Psoas muscle (tissue), 7 donors: ENCODE measurements at regions not wholly inside any gene's neighbourhood (a gene's known extent, or its start where the extent isn't known, plus 50 kb on each side); places are given as distances from the start of the nearest gene placed in this dataset.

Experiments used
- ATAC-seq, 4 donors: fragments of 200-7000 bp; cut with Tn5 transposase; one replicate each; pipeline ENCODE4 v1.9.1; 2020; ENCODE audit warnings: moderate library complexity in 3 of 4, mild to moderate bottlenecking in 2 of 4
- DNase-seq, 2 donors: peaks; one replicate each; pipeline ENCODE4 v3.0.0-alpha.2; 2020
- H3K27ac ChIP-seq: fragments of 200-600 bp; one replicate; pipeline ENCODE4 v1.8.0; 2022
- H3K27me3 ChIP-seq, 3 donors: fragments of 200-600 bp in 1 of 3; one replicate each; pipeline versions ENCODE4 v1.6.1 to v1.8.0; 2013 to 2022; ENCODE audit warnings: low read length in 2 of 3, mild to moderate bottlenecking in 2 of 3, moderate library complexity in 1 of 3; ENCODE audit not compliant: insufficient read depth in 3 of 3
- H3K36me3 ChIP-seq, 2 donors: fragments of 200-600 bp in 1 of 2; one replicate each; pipeline versions ENCODE4 v1.6.1 to v1.8.0; 2013 to 2022; ENCODE audit warnings: low read depth in 1 of 2, mild to moderate bottlenecking in 1 of 2, moderate library complexity in 1 of 2; ENCODE audit not compliant: insufficient read depth in 1 of 2
- H3K4me1 ChIP-seq: fragments of 200-600 bp; one replicate; pipeline ENCODE4 v1.8.0; 2022
- H3K4me3 ChIP-seq: fragments of 200-600 bp; one replicate; pipeline ENCODE4 v1.8.0; 2022; ENCODE audit warnings: mild to moderate bottlenecking
- H3K9me3 ChIP-seq: fragments of 200-600 bp; one replicate; pipeline ENCODE4 v1.8.0; 2022
- WGBS, 3 donors: extraction: QIAGEN DNeasy Blood & Tissue Kit; methylation state at CpG; one replicate each; pipeline versions ENCODE4 v1.1.6 to v1.1.7; 2013; 5-methylcytosine and 5-hydroxymethylcytosine counted together
- intact Hi-C, 2 donors: fragments of 100-400 bp; cut with DNase I; formaldehyde crosslinking; loops; one replicate each; pipeline versions ENCODE4 v1.11.0 to v1.14.2; 2022
- TF ChIP-seq, protein P1 (sequence below): fragments of 200-600 bp; IDR thresholded peaks from one replicate; pipeline ENCODE4 v1.8.0; 2022; ENCODE audit warnings: antibody characterized with exemption
- donor health status: healthy with polysubstance abuse.
- donor health status: DM: no; HTN: no; CAD: no; lungs with moderate emphysema.
- donor health status: Bipolar disorder and iron deficiency.
- donor health status: healthy.
- donor health status: DM: yes; HTN: yes; CAD: no.
- donor health status: DM: no; HTN: no; CAD: no.
- donor health status: DM: yes; HTN: yes; CAD: no.

DNA sequence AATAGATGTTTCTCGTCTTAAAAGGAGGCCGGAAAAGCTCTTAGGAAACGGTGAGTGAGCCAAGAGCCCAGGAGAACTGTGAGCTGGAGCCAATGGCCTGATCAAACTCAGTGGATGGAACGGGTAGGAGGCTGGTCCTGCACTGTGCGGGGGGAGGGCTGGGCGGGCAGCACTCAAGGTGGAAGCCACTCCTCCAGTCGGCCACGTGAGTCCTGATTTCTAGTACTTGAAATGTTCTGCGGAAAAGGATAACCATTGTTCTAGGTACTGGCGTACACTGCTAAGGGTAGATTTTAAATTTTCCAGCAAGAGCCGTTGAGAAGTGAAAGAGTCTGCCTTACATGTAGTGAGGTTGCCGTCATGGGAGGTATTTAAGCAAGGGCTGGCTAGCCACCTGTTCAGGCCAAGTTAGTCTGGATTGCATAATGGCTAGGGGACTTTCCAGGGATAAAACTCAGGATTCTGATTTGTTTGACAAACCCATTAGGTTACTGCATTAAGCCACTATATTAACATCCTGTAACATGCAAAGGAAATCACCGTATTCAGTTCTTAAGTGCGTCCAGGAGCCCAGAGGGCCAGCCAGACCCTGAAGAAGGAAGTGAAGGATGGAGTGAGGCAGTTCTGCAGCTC, 51.3 kb upstream of the ODC1 start:
- intact Hi-C loops, result no loop called here
- Histone ChIP-seq H3K9me3 (no peaks in the 10 kb centered on the region), H3K4me1 (peaks cover 4% of the 10 kb centered on the region), H3K4me3 (no peak overlapping the region), H3K36me3 (no peaks in the 10 kb centered on the region), H3K27ac (no peak overlapping the region), H3K27me3 (peaks cover 0 to 32% (median 0%) of the 10 kb centered on the region in 3 donors)
- WGBS, 3 donors, result 76 to 86% (median 78%) methylated on average over 14 of the region's 14 CpGs
- TF ChIP-seq, protein P1, sequence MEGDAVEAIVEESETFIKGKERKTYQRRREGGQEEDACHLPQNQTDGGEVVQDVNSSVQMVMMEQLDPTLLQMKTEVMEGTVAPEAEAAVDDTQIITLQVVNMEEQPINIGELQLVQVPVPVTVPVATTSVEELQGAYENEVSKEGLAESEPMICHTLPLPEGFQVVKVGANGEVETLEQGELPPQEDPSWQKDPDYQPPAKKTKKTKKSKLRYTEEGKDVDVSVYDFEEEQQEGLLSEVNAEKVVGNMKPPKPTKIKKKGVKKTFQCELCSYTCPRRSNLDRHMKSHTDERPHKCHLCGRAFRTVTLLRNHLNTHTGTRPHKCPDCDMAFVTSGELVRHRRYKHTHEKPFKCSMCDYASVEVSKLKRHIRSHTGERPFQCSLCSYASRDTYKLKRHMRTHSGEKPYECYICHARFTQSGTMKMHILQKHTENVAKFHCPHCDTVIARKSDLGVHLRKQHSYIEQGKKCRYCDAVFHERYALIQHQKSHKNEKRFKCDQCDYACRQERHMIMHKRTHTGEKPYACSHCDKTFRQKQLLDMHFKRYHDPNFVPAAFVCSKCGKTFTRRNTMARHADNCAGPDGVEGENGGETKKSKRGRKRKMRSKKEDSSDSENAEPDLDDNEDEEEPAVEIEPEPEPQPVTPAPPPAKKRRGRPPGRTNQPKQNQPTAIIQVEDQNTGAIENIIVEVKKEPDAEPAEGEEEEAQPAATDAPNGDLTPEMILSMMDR, result no peak
- ATAC-seq (no peak), DNase-seq (no peak)

DNA sequence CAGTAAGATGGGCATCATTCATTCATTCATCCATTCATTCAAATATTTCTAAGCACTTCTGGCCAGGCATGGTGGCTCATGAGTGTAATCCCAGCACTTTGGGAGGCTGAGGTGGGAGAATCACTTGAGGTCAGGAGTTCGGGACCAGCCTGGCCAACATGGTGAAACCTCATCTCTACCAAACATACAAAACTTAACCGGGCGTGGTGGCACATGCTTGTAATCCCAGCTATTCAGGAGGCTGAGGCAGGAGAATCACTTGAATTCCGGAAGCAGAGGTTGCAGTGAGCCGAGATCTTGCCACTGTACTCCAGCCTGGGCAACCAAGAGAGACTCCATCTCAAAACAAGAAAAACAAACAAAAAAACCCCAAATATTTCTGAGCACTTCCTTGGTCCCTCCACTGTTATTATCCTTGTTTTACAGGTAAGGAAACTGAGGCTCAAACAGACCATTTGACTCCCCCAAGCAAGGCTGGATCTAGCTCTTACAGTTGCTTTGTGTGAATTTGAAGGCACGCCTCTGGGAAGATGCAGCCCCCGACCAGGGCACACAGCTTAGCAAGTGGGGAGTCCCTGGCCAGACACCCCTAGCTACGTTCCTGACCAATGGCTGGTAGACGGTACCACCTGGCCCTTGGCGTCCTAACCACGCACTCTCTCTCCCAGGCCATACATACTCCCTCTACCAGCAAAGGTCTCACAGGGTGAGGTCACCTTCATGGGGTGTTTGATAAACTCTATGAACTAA, 50.6 kb upstream of the ODC1 start:
- no peak for DNase-seq

More for the DNA sequence above, 50.6 kb upstream of the ODC1 start:
- TF ChIP-seq, protein P1, result no peak
- Histone ChIP-seq H3K27ac (no peak overlapping the region), H3K4me3 (no peak overlapping the region), H3K27me3 (peaks cover 0 to 37% (median 0%) of the 10 kb centered on the region in 3 donors), H3K9me3 (no peaks in the 10 kb centered on the region), H3K4me1 (peaks cover 4% of the 10 kb centered on the region), H3K36me3 (no peaks in the 10 kb centered on the region)
- no peak for ATAC-seq
- intact Hi-C loops, result no loop called here
- WGBS, 3 donors, result 90 to 96% (median 91%) methylated on average over 11 of the region's 11 CpGs
